GM12878 (cell line): ENCODE measurements at regions not wholly inside any gene's neighbourhood (a gene's known extent, or its start where the extent isn't known, plus 50 kb on each side); places are given as distances from the start of the nearest gene placed in this dataset.

Experiments used
- CTCF ChIP-seq, 3 experiments: IDR thresholded peaks in 2 of 3; conservative IDR thresholded peaks in 1 of 3; 2 replicates each; pipeline ENCODE4 v1.5.1; 2011; ENCODE audit warnings: low read depth in 3 of 3, low read length in 3 of 3, mild to moderate bottlenecking in 3 of 3, control low read depth in 2 of 3, moderate library complexity in 2 of 3, inconsistent platforms in 1 of 3, mixed read lengths in 1 of 3; ENCODE audit not compliant: control insufficient read depth in 2 of 3, insufficient read depth in 1 of 3; ENCODE audit errors: extremely low read depth in 1 of 3
- EP300 ChIP-seq, 2 experiments: fragments of 150-350 bp in 1 of 2; IDR thresholded peaks; 2 replicates each; pipeline ENCODE4 v1.6.1; 2011 to 2012; ENCODE audit warnings: low read depth in 2 of 2, low read length in 2 of 2, borderline replicate concordance in 1 of 2, improper control_type of control experiment in 1 of 2, inconsistent platforms in 1 of 2; ENCODE audit not compliant: control insufficient read depth in 1 of 2
- GABPA ChIP-seq: IDR thresholded peaks from 2 replicates; pipeline ENCODE4 v1.6.1; 2014; ENCODE audit warnings: antibody characterized with exemption, low read depth, mild to moderate bottlenecking, inconsistent platforms
- HCFC1 ChIP-seq: fragments of 150-350 bp; IDR thresholded peaks from 2 replicates; pipeline ENCODE4 v1.6.1; 2014; ENCODE audit warnings: low read length
- NR2C1 ChIP-seq: fragments of 450-650 bp; IDR thresholded peaks from 2 replicates; pipeline ENCODE4 v1.6.1; 2017; ENCODE audit warnings: antibody characterized with exemption, mild to moderate bottlenecking, moderate library complexity
- NR2C2 ChIP-seq: IDR thresholded peaks from 2 replicates; pipeline ENCODE4 v1.6.1; 2011; ENCODE audit warnings: borderline replicate concordance, low read depth; ENCODE audit not compliant: control insufficient read depth, insufficient read length
- POLR2A ChIP-seq: IDR thresholded peaks from 2 replicates; pipeline ENCODE4 v1.6.1; 2011; ENCODE audit warnings: low read depth, mild to moderate bottlenecking, low read length
- PRDM15 ChIP-seq: fragments of 450-650 bp; formaldehyde crosslinking; IDR thresholded peaks from 2 replicates; pipeline ENCODE4 v1.4.0; 2020; ENCODE audit warnings: mild to moderate bottlenecking, moderate library complexity
- TF ChIP-seq, protein P1 (sequence below): fragments of 450-650 bp; IDR thresholded peaks from 2 replicates; pipeline ENCODE4 v1.6.1; 2016; ENCODE audit warnings: mild to moderate bottlenecking

DNA sequence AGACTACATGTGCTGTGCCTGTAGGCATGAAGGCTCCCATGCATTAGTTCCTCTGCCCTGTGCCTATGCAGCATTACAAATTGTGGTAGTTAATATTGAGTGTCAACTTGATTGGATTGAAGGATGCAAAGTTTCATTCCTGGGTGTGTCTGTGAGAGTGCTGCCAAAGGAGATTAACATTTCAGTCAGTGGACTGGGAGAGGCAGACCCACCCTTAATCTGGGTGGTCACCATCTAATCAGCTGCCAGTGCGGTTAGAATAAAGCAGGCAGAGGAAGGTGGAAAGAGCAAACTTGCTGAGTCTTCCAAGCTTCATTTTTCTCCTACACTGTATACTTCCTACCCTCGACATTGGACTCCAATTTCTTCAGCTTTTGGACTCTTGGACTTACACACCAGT, 460.2 kb upstream of the SMIM31 start:
- TF ChIP-seq CTCF (IDR thresholded peaks at IDR 0.05 in 2 of 3, conservative IDR thresholded peaks at IDR 0.05 in 1 of 3; ENCODE audit: control insufficient read depth in 2 of 3, extremely low read depth in 1 of 3, insufficient read depth in 1 of 3, low read depth in 3 of 3, low read length in 3 of 3) = no peak
- no peak for TF ChIP-seq POLR2A
- TF ChIP-seq GABPA = no peak
- TF ChIP-seq NR2C2 = no peak
- TF ChIP-seq, protein P1, sequence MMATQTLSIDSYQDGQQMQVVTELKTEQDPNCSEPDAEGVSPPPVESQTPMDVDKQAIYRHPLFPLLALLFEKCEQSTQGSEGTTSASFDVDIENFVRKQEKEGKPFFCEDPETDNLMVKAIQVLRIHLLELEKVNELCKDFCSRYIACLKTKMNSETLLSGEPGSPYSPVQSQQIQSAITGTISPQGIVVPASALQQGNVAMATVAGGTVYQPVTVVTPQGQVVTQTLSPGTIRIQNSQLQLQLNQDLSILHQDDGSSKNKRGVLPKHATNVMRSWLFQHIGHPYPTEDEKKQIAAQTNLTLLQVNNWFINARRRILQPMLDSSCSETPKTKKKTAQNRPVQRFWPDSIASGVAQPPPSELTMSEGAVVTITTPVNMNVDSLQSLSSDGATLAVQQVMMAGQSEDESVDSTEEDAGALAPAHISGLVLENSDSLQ = no peak
- TF ChIP-seq NR2C1 = no peak
- no peak for TF ChIP-seq EP300 (IDR thresholded peaks at IDR 0.05; ENCODE audit: borderline replicate concordance in 1 of 2, control insufficient read depth in 1 of 2, low read depth in 2 of 2, low read length in 2 of 2)
- no peak for TF ChIP-seq HCFC1
- TF ChIP-seq PRDM15 (CRISPR knock-in tag) = no peak
